Breast epithelium (tissue), 3 donors: ENCODE measurements at regions not wholly inside any gene's neighbourhood (a gene's known extent, or its start where the extent isn't known, plus 50 kb on each side); places are given as distances from the start of the nearest gene placed in this dataset.

Experiments used
- POLR2A ChIP-seq: fragments of 450-650 bp; IDR thresholded peaks from one replicate; pipeline ENCODE4 v1.6.1; 2016; ENCODE audit warnings: antibody characterized with exemption, mild to moderate bottlenecking, moderate library complexity
- POLR2AphosphoS5 ChIP-seq, 3 donors: sonication (generic); formaldehyde crosslinking; IDR thresholded peaks; one replicate each; pipeline ENCODE4 v1.6.1; 2017; ENCODE audit warnings: antibody characterized with exemption in 3 of 3
- TF ChIP-seq, protein P1 (sequence below), 3 donors: fragments of 450-650 bp; IDR thresholded peaks; one replicate each; pipeline ENCODE4 v1.5.1; 2016 to 2017; ENCODE audit warnings: antibody characterized with exemption in 3 of 3, mild to moderate bottlenecking in 3 of 3, moderate library complexity in 3 of 3

DNA sequence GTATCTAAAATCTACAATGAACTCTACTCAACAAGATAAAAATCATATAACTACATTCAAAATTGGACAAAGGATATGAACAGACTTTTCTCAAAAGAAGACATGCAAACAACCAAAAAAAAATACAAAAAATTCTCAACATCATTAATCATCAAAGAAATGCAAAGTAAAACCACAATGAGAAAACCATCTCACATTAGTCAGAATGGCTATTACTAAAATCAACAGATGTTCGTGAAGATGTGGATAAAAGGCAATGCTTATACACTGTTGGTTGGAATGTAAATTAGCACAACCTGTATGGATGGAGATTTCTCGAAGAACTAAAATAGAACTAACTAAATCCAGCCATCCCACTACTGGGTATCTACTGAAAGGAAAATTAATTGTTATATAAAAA is 1080.8 kb downstream of the AMY1C start:
- TF ChIP-seq, protein P1, sequence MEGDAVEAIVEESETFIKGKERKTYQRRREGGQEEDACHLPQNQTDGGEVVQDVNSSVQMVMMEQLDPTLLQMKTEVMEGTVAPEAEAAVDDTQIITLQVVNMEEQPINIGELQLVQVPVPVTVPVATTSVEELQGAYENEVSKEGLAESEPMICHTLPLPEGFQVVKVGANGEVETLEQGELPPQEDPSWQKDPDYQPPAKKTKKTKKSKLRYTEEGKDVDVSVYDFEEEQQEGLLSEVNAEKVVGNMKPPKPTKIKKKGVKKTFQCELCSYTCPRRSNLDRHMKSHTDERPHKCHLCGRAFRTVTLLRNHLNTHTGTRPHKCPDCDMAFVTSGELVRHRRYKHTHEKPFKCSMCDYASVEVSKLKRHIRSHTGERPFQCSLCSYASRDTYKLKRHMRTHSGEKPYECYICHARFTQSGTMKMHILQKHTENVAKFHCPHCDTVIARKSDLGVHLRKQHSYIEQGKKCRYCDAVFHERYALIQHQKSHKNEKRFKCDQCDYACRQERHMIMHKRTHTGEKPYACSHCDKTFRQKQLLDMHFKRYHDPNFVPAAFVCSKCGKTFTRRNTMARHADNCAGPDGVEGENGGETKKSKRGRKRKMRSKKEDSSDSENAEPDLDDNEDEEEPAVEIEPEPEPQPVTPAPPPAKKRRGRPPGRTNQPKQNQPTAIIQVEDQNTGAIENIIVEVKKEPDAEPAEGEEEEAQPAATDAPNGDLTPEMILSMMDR (IDR thresholded peaks at IDR 0.05) = no peak
- no peak for TF ChIP-seq POLR2A
- no peak for TF ChIP-seq POLR2AphosphoS5 (IDR thresholded peaks at IDR 0.05)
